Left colon (tissue), 2 donors: ENCODE measurements at regions not wholly inside any gene's neighbourhood (a gene's known extent, or its start where the extent isn't known, plus 50 kb on each side); places are given as distances from the start of the nearest gene placed in this dataset.
A peak's percentile ranks its signal among the peaks of the same experiment; 100 is the strongest.
"Not testable (repeated sequence)": the region's sequence is repeated elsewhere in the genome, so short reads cannot be mapped to it uniquely, and the experiment has no call there.

Source experiments
- ATAC-seq: fragments of 200-7000 bp; cut with Tn5 transposase; one replicate; pipeline ENCODE4 v1.9.1; 2020; ENCODE audit warnings: mild to moderate bottlenecking, moderate library complexity
- DNase-seq, 2 donors: peaks; one replicate each; pipeline ENCODE4 v3.0.0-alpha.2; 2020
- intact Hi-C, 2 donors: fragments of 100-400 bp; cut with DNase I in 1 of 2; cut with micrococcal nuclease in 1 of 2; formaldehyde crosslinking; loops; one replicate each; pipeline versions ENCODE4 v1.11.2 to v1.14.0; 2022; cut with DNase I, micrococcal nuclease
- donor health status: DM: no; HTN: no; CAD: no.
- donor health status: DM: yes; HTN: yes; CAD: no.

- ATAC-seq, DNase-seq, intact Hi-C loops: not testable (repeated sequence)
Observed at GRCh38 chr12:79995385-79996084, 60.6 kb upstream of the PPP1R12A start.

GRCh38 chr12:79993106-79993862 is 58.4 kb upstream of the PPP1R12A start:
- intact Hi-C loops, result no loop called here
- ATAC-seq, result no peak

GRCh38 chr12:79991586-79991985 is 56.7 kb upstream of the PPP1R12A start:
- no peak for DNase-seq
- ATAC-seq, result no peak
- intact Hi-C loops, result no loop called here

More at GRCh38 chr12:79993106-79993862, 58.4 kb upstream of the PPP1R12A start:
- no peak for DNase-seq

GRCh38 chr12:79990509-79991338 is 55.8 kb upstream of the PPP1R12A start:
- DNase-seq (peak in 1 of 2 donors; percentile 12), ATAC-seq (peak; percentile 48)
- intact Hi-C loops, result not testable (repeated sequence)

GRCh38 chr12:79988368-79988767 is 53.5 kb upstream of the PPP1R12A start:
- ATAC-seq (no peak), DNase-seq (no peak)
- intact Hi-C loops, result no loop called here

- intact Hi-C loops, result no loop called here
Observed at GRCh38 chr12:79987731-79988130, 52.8 kb upstream of the PPP1R12A start.

More at GRCh38 chr12:79987731-79988130, 52.8 kb upstream of the PPP1R12A start:
- ATAC-seq (no peak), DNase-seq (no peak)
